C4-2B (cell line): ENCODE measurements at regions not wholly inside any gene's neighbourhood (a gene's known extent, or its start where the extent isn't known, plus 50 kb on each side); places are given as distances from the start of the nearest gene placed in this dataset.

Source experiments
- ZFX ChIP-seq: fragments of 450-650 bp; IDR thresholded peaks from 2 replicates; pipeline ENCODE4 v1.6.1; 2017
- TF ChIP-seq, protein P1 (sequence below): fragments of 450-650 bp; conservative IDR thresholded peaks from 2 replicates; pipeline ENCODE4 v1.5.1; 2017; ENCODE audit warnings: mild to moderate bottlenecking

GRCh38 chr7:138349841-138350700 lies 110.0 kb upstream of the TRIM24 start:
- TF ChIP-seq, protein P1, sequence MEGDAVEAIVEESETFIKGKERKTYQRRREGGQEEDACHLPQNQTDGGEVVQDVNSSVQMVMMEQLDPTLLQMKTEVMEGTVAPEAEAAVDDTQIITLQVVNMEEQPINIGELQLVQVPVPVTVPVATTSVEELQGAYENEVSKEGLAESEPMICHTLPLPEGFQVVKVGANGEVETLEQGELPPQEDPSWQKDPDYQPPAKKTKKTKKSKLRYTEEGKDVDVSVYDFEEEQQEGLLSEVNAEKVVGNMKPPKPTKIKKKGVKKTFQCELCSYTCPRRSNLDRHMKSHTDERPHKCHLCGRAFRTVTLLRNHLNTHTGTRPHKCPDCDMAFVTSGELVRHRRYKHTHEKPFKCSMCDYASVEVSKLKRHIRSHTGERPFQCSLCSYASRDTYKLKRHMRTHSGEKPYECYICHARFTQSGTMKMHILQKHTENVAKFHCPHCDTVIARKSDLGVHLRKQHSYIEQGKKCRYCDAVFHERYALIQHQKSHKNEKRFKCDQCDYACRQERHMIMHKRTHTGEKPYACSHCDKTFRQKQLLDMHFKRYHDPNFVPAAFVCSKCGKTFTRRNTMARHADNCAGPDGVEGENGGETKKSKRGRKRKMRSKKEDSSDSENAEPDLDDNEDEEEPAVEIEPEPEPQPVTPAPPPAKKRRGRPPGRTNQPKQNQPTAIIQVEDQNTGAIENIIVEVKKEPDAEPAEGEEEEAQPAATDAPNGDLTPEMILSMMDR = no peak
- TF ChIP-seq ZFX = no peak
